H9 (cell line): ENCODE measurements at regions not wholly inside any gene's neighbourhood (a gene's known extent, or its start where the extent isn't known, plus 50 kb on each side); places are given as distances from the start of the nearest gene placed in this dataset.

Experiments used
- DNase-seq: peaks from one replicate; pipeline ENCODE4 v3.0.0-alpha.2; 2017
- H2AFZ ChIP-seq: one replicate; pipeline ENCODE4 v1.6.1; 2013; ENCODE audit warnings: mild to moderate bottlenecking, low read length, control low read depth, moderate library complexity
- H2AK5ac ChIP-seq: 2 replicates; pipeline ENCODE4 v1.6.1; 2013; ENCODE audit warnings: low read length, control low read depth, mixed read lengths; ENCODE audit not compliant: insufficient read length
- H2BK120ac ChIP-seq: one replicate; pipeline ENCODE4 v1.6.1; 2013; ENCODE audit warnings: low read depth, mild to moderate bottlenecking, low read length, control low read depth, inconsistent platforms; ENCODE audit not compliant: poor library complexity, severe bottlenecking
- H2BK12ac ChIP-seq: 2 replicates; pipeline ENCODE4 v1.6.1; 2013; ENCODE audit warnings: low read length, control low read depth, mixed read lengths, low read depth; ENCODE audit not compliant: insufficient read length
- H2BK15ac ChIP-seq: 2 replicates; pipeline ENCODE4 v1.6.1; 2013; ENCODE audit warnings: low read depth, low read length, control low read depth
- H2BK20ac ChIP-seq: one replicate; pipeline ENCODE4 v1.6.1; 2013; ENCODE audit warnings: low read depth, mild to moderate bottlenecking, low read length, control low read depth, inconsistent platforms; ENCODE audit not compliant: poor library complexity, severe bottlenecking
- H2BK5ac ChIP-seq: 2 replicates; pipeline ENCODE4 v1.6.1; 2013; ENCODE audit warnings: low read length, control low read depth, mixed read lengths; ENCODE audit not compliant: insufficient read length
- H3K14ac ChIP-seq: 2 replicates; pipeline ENCODE4 v1.6.1; 2013; ENCODE audit warnings: low read length, control low read depth; ENCODE audit not compliant: insufficient read depth
- H3K18ac ChIP-seq: 2 replicates; pipeline ENCODE4 v1.6.1; 2013; ENCODE audit warnings: low read depth, mild to moderate bottlenecking, mixed read lengths, low read length, control low read depth; ENCODE audit not compliant: insufficient read length
- H3K23ac ChIP-seq: 2 replicates; pipeline ENCODE4 v1.6.1; 2013; ENCODE audit warnings: low read length, control low read depth, mixed read lengths, low read depth; ENCODE audit not compliant: insufficient read length
- H3K23me2 ChIP-seq: 2 replicates; pipeline ENCODE4 v1.6.1; 2013; ENCODE audit warnings: low read depth, mild to moderate bottlenecking, mixed read lengths, low read length, control low read depth; ENCODE audit not compliant: insufficient read length, poor library complexity, severe bottlenecking
- H3K27ac ChIP-seq: 2 replicates; pipeline ENCODE4 v1.5.1; 2013; ENCODE audit warnings: low read length, control low read depth, mixed read lengths, low read depth; ENCODE audit not compliant: insufficient read length
- H3K27me3 ChIP-seq: 2 replicates; pipeline ENCODE4 v1.6.1; 2013; ENCODE audit warnings: low read length, control low read depth, inconsistent platforms; ENCODE audit not compliant: insufficient read depth
- H3K4ac ChIP-seq: 2 replicates; pipeline ENCODE4 v1.6.1; 2013; ENCODE audit warnings: low read depth, mild to moderate bottlenecking, control low read depth, inconsistent platforms, low read length, moderate library complexity
- H3K4me1 ChIP-seq: 2 replicates; pipeline ENCODE4 v1.6.1; 2013; ENCODE audit warnings: low read length, control low read depth, inconsistent platforms; ENCODE audit not compliant: insufficient read depth
- H3K4me2 ChIP-seq: 2 replicates; pipeline ENCODE4 v1.6.1; 2013; ENCODE audit warnings: low read length, control low read depth, mixed read lengths; ENCODE audit not compliant: insufficient read length, insufficient read depth
- H3K56ac ChIP-seq: 2 replicates; pipeline ENCODE4 v1.6.1; 2013; ENCODE audit warnings: low read depth, mild to moderate bottlenecking, mixed read lengths, low read length, control low read depth; ENCODE audit not compliant: insufficient read length
- H3K79me1 ChIP-seq: 2 replicates; pipeline ENCODE4 v1.6.1; 2013; ENCODE audit warnings: low read depth, mild to moderate bottlenecking, moderate library complexity, low read length, control low read depth, inconsistent platforms; ENCODE audit not compliant: insufficient read depth, poor library complexity, severe bottlenecking
- H3K79me2 ChIP-seq: 2 replicates; pipeline ENCODE4 v1.6.1; 2013; ENCODE audit warnings: low read length, control low read depth, inconsistent platforms; ENCODE audit not compliant: insufficient read depth
- H3K9ac ChIP-seq: 2 replicates; pipeline ENCODE4 v1.6.1; 2013; ENCODE audit warnings: low read length, control low read depth, mixed read lengths; ENCODE audit not compliant: insufficient read length; ENCODE audit errors: extremely low read depth
- H3K9me3 ChIP-seq: one replicate; pipeline ENCODE4 v1.6.1; 2013; ENCODE audit warnings: low read depth, low read length, inconsistent platforms; ENCODE audit not compliant: control insufficient read depth
- H3T11ph ChIP-seq: one replicate; pipeline ENCODE4 v1.6.1; 2013; ENCODE audit warnings: mild to moderate bottlenecking, low read length, control low read depth, inconsistent platforms
- H4K20me1 ChIP-seq: one replicate; pipeline ENCODE4 v1.6.1; 2013; ENCODE audit not compliant: control insufficient read depth, insufficient read length, insufficient read depth
- H4K5ac ChIP-seq: 2 replicates; pipeline ENCODE4 v1.6.1; 2013; ENCODE audit warnings: low read depth, mild to moderate bottlenecking, mixed read lengths, low read length, control low read depth; ENCODE audit not compliant: insufficient read length
- H4K8ac ChIP-seq: replicated peaks from 2 replicates; pipeline ENCODE4 v1.6.1; 2013; ENCODE audit warnings: low read length, control low read depth, mixed read lengths, low read depth; ENCODE audit not compliant: insufficient read length
- H4K91ac ChIP-seq: 2 replicates; pipeline ENCODE4 v1.6.1; 2013; ENCODE audit warnings: low read depth, mild to moderate bottlenecking, moderate library complexity, mixed read lengths, low read length, control low read depth; ENCODE audit not compliant: insufficient read length
- H3K27ac Mint-ChIP-seq, 3 experiments: 2 replicates in 2 of 3; 3 replicates in 1 of 3; pipeline ENCODE4 v1.8.0; 2020 to 2021; ENCODE audit warnings: mixed read lengths in 3 of 3, mild to moderate bottlenecking in 1 of 3, moderate library complexity in 1 of 3
- H3K27me3 Mint-ChIP-seq: 2 replicates; pipeline ENCODE4 v1.8.0; 2021; ENCODE audit warnings: low read depth, mild to moderate bottlenecking, moderate library complexity, mixed read lengths
- H3K36me3 Mint-ChIP-seq, 3 experiments: 2 replicates in 2 of 3; 3 replicates in 1 of 3; pipeline ENCODE4 v1.8.0; 2020 to 2021; ENCODE audit warnings: low read depth in 3 of 3, mixed read lengths in 3 of 3; ENCODE audit not compliant: insufficient read depth in 1 of 3
- H3K4me1 Mint-ChIP-seq, 2 experiments: 2 replicates each; pipeline ENCODE4 v1.8.0; 2020; ENCODE audit warnings: mixed read lengths in 2 of 2
- H3K4me3 Mint-ChIP-seq, 2 experiments: 2 replicates in 1 of 2; 3 replicates in 1 of 2; pipeline ENCODE4 v1.8.0; 2020 to 2021; ENCODE audit warnings: mild to moderate bottlenecking in 2 of 2, mixed read lengths in 2 of 2, moderate library complexity in 1 of 2
- H3K9me3 Mint-ChIP-seq, 2 experiments: 2 replicates in 1 of 2; 3 replicates in 1 of 2; pipeline ENCODE4 v1.8.0; 2020; ENCODE audit warnings: mild to moderate bottlenecking in 2 of 2, mixed read lengths in 2 of 2, moderate library complexity in 1 of 2
- CTCF ChIP-seq: fragments of 200-600 bp; sonication (generic); conservative IDR thresholded peaks from 3 replicates; pipeline ENCODE4 v1.8.0; 2021; ENCODE audit warnings: antibody characterized with exemption, mild to moderate bottlenecking
- WGBS: extraction: QIAGEN DNeasy Blood & Tissue Kit; methylation state at CpG from one replicate; pipeline ENCODE4 v1.1.7; 2013; ENCODE audit warnings: missing lambda C conversion rate, low lambda C conversion rate, mixed read lengths; ENCODE audit not compliant: insufficient read length; ENCODE audit errors: extremely low coverage; 5-methylcytosine and 5-hydroxymethylcytosine counted together

DNA sequence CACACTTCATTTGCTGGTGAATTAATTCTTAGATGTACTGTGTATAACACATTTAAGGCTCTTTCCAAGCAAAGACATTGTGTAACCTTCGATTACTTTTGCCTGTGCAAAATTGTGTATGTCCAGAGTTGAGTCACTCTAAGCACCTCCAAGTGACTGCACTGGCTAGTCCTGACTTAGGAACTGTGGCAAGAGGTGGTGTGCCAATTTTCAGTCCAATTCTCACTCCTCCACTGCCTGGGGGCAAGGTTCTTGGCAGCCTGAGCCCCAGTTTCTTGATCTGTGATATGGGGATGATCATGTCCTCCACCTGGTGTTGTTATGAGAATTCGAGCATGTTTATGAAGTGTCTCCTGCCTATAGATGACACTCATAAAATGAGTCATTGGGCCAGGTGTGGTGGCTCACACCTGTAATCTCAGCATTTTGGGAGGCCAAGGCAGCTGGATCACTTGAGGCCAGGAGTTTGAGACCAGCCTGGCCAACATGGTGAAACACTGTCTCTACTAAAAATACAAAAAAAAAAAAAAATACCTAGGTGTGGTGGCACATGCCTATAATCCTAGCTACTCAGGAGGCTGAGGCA is 105.3 kb upstream of the CDYL start:
- Histone ChIP-seq H2BK5ac (no peak overlapping the region), H3K9ac (no peak overlapping the region), H3K23me2 (no peaks in the 10 kb centered on the region), H3K9me3 (no peaks in the 10 kb centered on the region), H2BK120ac (no peak overlapping the region), H3K56ac (no peak overlapping the region), H2AK5ac (no peak overlapping the region), H2BK15ac (no peak overlapping the region), H4K8ac (no peak overlapping the region), H2BK12ac (no peak overlapping the region), H3K27me3 (no peaks in the 10 kb centered on the region), H2AFZ (no peak overlapping the region), H3K14ac (no peak overlapping the region), H4K91ac (no peak overlapping the region), H2BK20ac (no peak overlapping the region), H3K79me1 (no peaks in the 10 kb centered on the region), H3K4ac (no peak overlapping the region), H3T11ph (no peak overlapping the region), H4K20me1 (no peaks in the 10 kb centered on the region), H3K18ac (no peak overlapping the region), H3K23ac (no peak overlapping the region), H3K27ac (no peak overlapping the region), H3K4me1 (peaks cover 4% of the 10 kb centered on the region), H3K79me2 (no peaks in the 10 kb centered on the region), H3K4me2 (no peak overlapping the region), H4K5ac (no peak overlapping the region)
- Mint-ChIP-seq H3K4me1 (peaks cover 24 to 30% of the 10 kb centered on the region in 2 experiments), H3K36me3 (no peaks in the 10 kb centered on the region), H3K4me3 (no peak overlapping the region), H3K9me3 (no peaks in the 10 kb centered on the region; a peak in 1 of 5 replicates), H3K27me3 (peaks cover 8% of the 10 kb centered on the region), H3K27ac (no peak overlapping the region)
- DNase-seq: no peak
- no CpG with 5 or more reads among the region's 2 CpGs for whole genome bisulfite sequencing
- no peak for TF ChIP-seq CTCF
